Gastroesophageal sphincter (tissue), 4 donors: ENCODE measurements at regions not wholly inside any gene's neighbourhood (a gene's known extent, or its start where the extent isn't known, plus 50 kb on each side); places are given as distances from the start of the nearest gene placed in this dataset.

Source experiments
- ATAC-seq: fragments of 150-250 bp; one replicate; pipeline ENCODE4 v1.9.1; 2016; ENCODE audit warnings: mild to moderate bottlenecking, moderate library complexity
- H3K27ac ChIP-seq, 4 donors: fragments of 200-600 bp; sonication (generic) in 3 of 4; 1 replicate in 3 of 4; 2 replicates in 1 of 4; pipeline ENCODE4 v1.5.1; 2016 to 2019
- H3K27me3 ChIP-seq: fragments of 200-600 bp; sonication (generic); one replicate; pipeline ENCODE4 v1.5.1; 2019
- H3K36me3 ChIP-seq, 2 donors: fragments of 200-600 bp; sonication (generic); one replicate each; pipeline ENCODE4 v1.5.1; 2019; ENCODE audit warnings: control low read depth in 1 of 2
- H3K4me1 ChIP-seq, 3 donors: fragments of 200-600 bp; sonication (generic); 1 replicate in 2 of 3; 2 replicates in 1 of 3; pipeline ENCODE4 v1.5.1; 2016 to 2019; ENCODE audit warnings: control low read depth in 2 of 3
- H3K4me3 ChIP-seq, 2 donors: fragments of 200-600 bp; sonication (generic); one replicate each; pipeline ENCODE4 v1.5.1; 2019; ENCODE audit warnings: mild to moderate bottlenecking in 1 of 2, moderate library complexity in 1 of 2
- H3K9me3 ChIP-seq, 3 donors: fragments of 200-600 bp; sonication (generic); one replicate each; pipeline ENCODE4 v1.5.1; 2017 to 2019; ENCODE audit warnings: control low read depth in 2 of 3
- CTCF ChIP-seq, 4 experiments: fragments of 200-600 bp in 2 of 4; fragments of 450-650 bp in 2 of 4; sonication (generic) in 1 of 4; IDR thresholded peaks; one replicate each; pipeline ENCODE4 v1.5.1; 2017 to 2019; ENCODE audit warnings: antibody characterized with exemption in 4 of 4, mild to moderate bottlenecking in 2 of 4, moderate library complexity in 2 of 4
- EP300 ChIP-seq: sonication (generic); formaldehyde crosslinking; IDR thresholded peaks from one replicate; pipeline ENCODE4 v1.6.1; 2017; ENCODE audit warnings: antibody characterized with exemption, mild to moderate bottlenecking
- POLR2A ChIP-seq, 2 donors: fragments of 450-650 bp; IDR thresholded peaks; one replicate each; pipeline ENCODE4 v1.6.1; 2017; ENCODE audit warnings: antibody characterized with exemption in 2 of 2, mild to moderate bottlenecking in 2 of 2, moderate library complexity in 1 of 2
- POLR2AphosphoS5 ChIP-seq: sonication (generic); formaldehyde crosslinking; IDR thresholded peaks from one replicate; pipeline ENCODE4 v1.6.1; 2017; ENCODE audit warnings: antibody characterized with exemption
- WGBS, 2 donors: methylation state at CpG; one replicate each; pipeline ENCODE4 v1.1.5; 2018; ENCODE audit warnings: low coverage in 1 of 2; 5-methylcytosine and 5-hydroxymethylcytosine counted together

- no peak overlapping the region for H3K27ac ChIP-seq
Measured at GRCh38 chr6:15995493-15995892, 133.4 kb upstream of the MYLIP start.

GRCh38 chr6:15994814-15995459 lies 133.9 kb upstream of the MYLIP start:
- H3K4me3 ChIP-seq, result no peak overlapping the region
- H3K27ac ChIP-seq, result no peak overlapping the region
- H3K9me3 ChIP-seq, result no peaks in the 10 kb centered on the region
- no peaks in the 10 kb centered on the region for H3K36me3 ChIP-seq
- WGBS, 2 donors, result 74 to 81% methylated on average over 6 to 7 of the region's 8 CpGs
- TF ChIP-seq EP300 (no peak), POLR2AphosphoS5 (no peak), CTCF (IDR thresholded peaks at IDR 0.05) (no peak)
- no peak for ATAC-seq
- no peaks in the 10 kb centered on the region for H3K4me1 ChIP-seq
- H3K27me3 ChIP-seq, result no peaks in the 10 kb centered on the region

More at GRCh38 chr6:15995493-15995892, 133.4 kb upstream of the MYLIP start:
- Histone ChIP-seq H3K27me3 (no peaks in the 10 kb centered on the region), H3K9me3 (no peaks in the 10 kb centered on the region), H3K36me3 (no peaks in the 10 kb centered on the region), H3K4me3 (no peak overlapping the region), H3K4me1 (no peaks in the 10 kb centered on the region)
- 85 to 100% methylated on average over 2 of the region's 2 CpGs for WGBS, 2 donors
- TF ChIP-seq EP300 (no peak), CTCF (IDR thresholded peaks at IDR 0.05) (no peak), POLR2A (IDR thresholded peaks at IDR 0.05) (no peak), POLR2AphosphoS5 (no peak)
- no peak for ATAC-seq

- H3K27ac ChIP-seq, result no peak overlapping the region
- ATAC-seq, result no peak
- H3K36me3 ChIP-seq, result no peaks in the 10 kb centered on the region
- no peaks in the 10 kb centered on the region for H3K4me1 ChIP-seq
- 90 to 91% methylated on average over 2 to 4 of the region's 5 CpGs for WGBS, 2 donors
- H3K27me3 ChIP-seq, result no peaks in the 10 kb centered on the region
- no peak overlapping the region for H3K4me3 ChIP-seq
- H3K9me3 ChIP-seq, result no peaks in the 10 kb centered on the region
- TF ChIP-seq POLR2A (IDR thresholded peaks at IDR 0.05), result no peak
- no peak for TF ChIP-seq CTCF (IDR thresholded peaks at IDR 0.05)
- TF ChIP-seq POLR2AphosphoS5, result no peak
- TF ChIP-seq EP300, result no peak
Measured at GRCh38 chr6:15993716-15994228, 135.1 kb upstream of the MYLIP start.

GRCh38 chr6:15990179-15990578 lies 138.7 kb upstream of the MYLIP start:
- WGBS, 2 donors, result 90 to 100% methylated on average over 2 of the region's 2 CpGs
- H3K36me3 ChIP-seq, result no peaks in the 10 kb centered on the region
- H3K27ac ChIP-seq, result no peak overlapping the region
- no peaks in the 10 kb centered on the region for H3K27me3 ChIP-seq
- no peaks in the 10 kb centered on the region for H3K4me1 ChIP-seq
- H3K9me3 ChIP-seq, result no peaks in the 10 kb centered on the region
- H3K4me3 ChIP-seq, result no peak overlapping the region
- TF ChIP-seq POLR2A (IDR thresholded peaks at IDR 0.05), result no peak
- TF ChIP-seq CTCF (IDR thresholded peaks at IDR 0.05), result no peak
- no peak for TF ChIP-seq POLR2AphosphoS5
- TF ChIP-seq EP300, result no peak
- no peak for ATAC-seq

- WGBS, 2 donors, result 88 to 100% methylated on average over 2 of the region's 2 CpGs
Measured at GRCh38 chr6:15989397-15989796, 139.5 kb upstream of the MYLIP start.

More at GRCh38 chr6:15989397-15989796, 139.5 kb upstream of the MYLIP start:
- Histone ChIP-seq H3K9me3 (no peaks in the 10 kb centered on the region), H3K27ac (no peak overlapping the region), H3K36me3 (no peaks in the 10 kb centered on the region), H3K4me1 (no peaks in the 10 kb centered on the region), H3K27me3 (no peaks in the 10 kb centered on the region), H3K4me3 (no peak overlapping the region)
- TF ChIP-seq POLR2A (IDR thresholded peaks at IDR 0.05), result no peak
- TF ChIP-seq EP300, result no peak
- TF ChIP-seq CTCF (IDR thresholded peaks at IDR 0.05), result no peak
- TF ChIP-seq POLR2AphosphoS5, result no peak
- no peak for ATAC-seq
